Fibroblast of lung (primary cell): ENCODE measurements at regions not wholly inside any gene's neighbourhood (a gene's known extent, or its start where the extent isn't known, plus 50 kb on each side); places are given as distances from the start of the nearest gene placed in this dataset.

Source experiments
- DNase-seq, 2 donors: peaks; one replicate each; pipeline versions ENCODE4 v3.0.0 to v3.0.0-alpha.2; 2010; ENCODE audit warnings: low read depth in 2 of 2
- H2AFZ ChIP-seq: 2 replicates; pipeline ENCODE4 v1.5.1; 2012; ENCODE audit warnings: low read length, control low read depth, inconsistent platforms
- H3K27ac ChIP-seq: 2 replicates; pipeline ENCODE4 v1.5.1; 2011; ENCODE audit warnings: low read length, control low read depth; ENCODE audit not compliant: insufficient read depth
- H3K27me3 ChIP-seq: 2 replicates; pipeline ENCODE4 v1.5.1; 2011; ENCODE audit warnings: mild to moderate bottlenecking, low read length; ENCODE audit not compliant: control insufficient read depth, insufficient read depth
- H3K36me3 ChIP-seq: 2 replicates; pipeline ENCODE4 v1.5.1; 2011; ENCODE audit warnings: low read length; ENCODE audit not compliant: control insufficient read depth, insufficient read depth
- H3K4me1 ChIP-seq: 2 replicates; pipeline ENCODE4 v1.5.1; 2011; ENCODE audit warnings: low read length; ENCODE audit not compliant: control insufficient read depth, insufficient read depth; ENCODE audit errors: extremely low read depth
- H3K4me2 ChIP-seq: 2 replicates; pipeline ENCODE4 v1.5.1; 2011; ENCODE audit warnings: low read length, control low read depth; ENCODE audit not compliant: insufficient read depth; ENCODE audit errors: extremely low read depth
- H3K4me3 ChIP-seq, 4 experiments: fragments of 200-600 bp in 1 of 4; sonication (generic) in 1 of 4; replicated peaks in 1 of 4; 2 replicates each; pipeline ENCODE4 v1.5.1; 2011 to 2016; ENCODE audit warnings: low read length in 4 of 4, low read depth in 3 of 4, mild to moderate bottlenecking in 3 of 4, control low read depth in 2 of 4, inconsistent platforms in 1 of 4, mixed read lengths in 1 of 4; ENCODE audit not compliant: insufficient read depth in 1 of 4; ENCODE audit errors: control extremely low read depth in 1 of 4
- H3K79me2 ChIP-seq: 2 replicates; pipeline ENCODE4 v1.5.1; 2012; ENCODE audit warnings: mild to moderate bottlenecking, low read length, inconsistent platforms; ENCODE audit not compliant: control insufficient read depth, insufficient read depth
- H3K9ac ChIP-seq: 2 replicates; pipeline ENCODE4 v1.5.1; 2011; ENCODE audit warnings: mild to moderate bottlenecking, low read length, control low read depth; ENCODE audit not compliant: insufficient read depth
- H3K9me3 ChIP-seq: 2 replicates; pipeline ENCODE4 v1.5.1; 2012; ENCODE audit warnings: low read depth, low read length; ENCODE audit not compliant: control insufficient read depth, insufficient read depth
- H4K20me1 ChIP-seq: 2 replicates; pipeline ENCODE4 v1.5.1; 2011; ENCODE audit warnings: low read length; ENCODE audit not compliant: control insufficient read depth, insufficient read depth; ENCODE audit errors: extremely low read depth
- CTCF ChIP-seq, 2 donors: IDR thresholded peaks in 1 of 2; conservative IDR thresholded peaks in 1 of 2; 1 replicate in 1 of 2; 2 replicates in 1 of 2; pipeline ENCODE4 v1.5.1; 2011 to 2012; ENCODE audit warnings: low read length in 2 of 2, control low read depth in 1 of 2, inconsistent platforms in 1 of 2, low read depth in 1 of 2, mild to moderate bottlenecking in 1 of 2
- EZH2 ChIP-seq: IDR thresholded peaks from 2 replicates; pipeline ENCODE4 v1.5.1; 2012; ENCODE audit warnings: low read length, control low read depth, mild to moderate bottlenecking; ENCODE audit errors: missing control alignments

GRCh38 chr5:155729684-155730059, 597.3 kb upstream of the SGCD start:
- no peaks in the 10 kb centered on the region for H4K20me1 ChIP-seq
- peak in 1 of 2 donors; percentile 7 for DNase-seq
- H3K4me3 ChIP-seq = no peak overlapping the region
- no peaks in the 10 kb centered on the region for H3K27me3 ChIP-seq
- no peaks in the 10 kb centered on the region for H3K9me3 ChIP-seq
- no peak overlapping the region for H2AFZ ChIP-seq
- no peak overlapping the region for H3K4me2 ChIP-seq
- no peak overlapping the region for H3K9ac ChIP-seq
- no peaks in the 10 kb centered on the region for H3K4me1 ChIP-seq
- H3K36me3 ChIP-seq = no peaks in the 10 kb centered on the region
- TF ChIP-seq EZH2 (no peak), CTCF (conservative IDR thresholded peaks at IDR 0.05 in 1 of 2, IDR thresholded peaks at IDR 0.05 in 1 of 2; ENCODE audit: low read depth in 1 of 2, low read length in 2 of 2) (no peak)
- no peak overlapping the region for H3K27ac ChIP-seq
- H3K79me2 ChIP-seq = no peaks in the 10 kb centered on the region

DNA sequence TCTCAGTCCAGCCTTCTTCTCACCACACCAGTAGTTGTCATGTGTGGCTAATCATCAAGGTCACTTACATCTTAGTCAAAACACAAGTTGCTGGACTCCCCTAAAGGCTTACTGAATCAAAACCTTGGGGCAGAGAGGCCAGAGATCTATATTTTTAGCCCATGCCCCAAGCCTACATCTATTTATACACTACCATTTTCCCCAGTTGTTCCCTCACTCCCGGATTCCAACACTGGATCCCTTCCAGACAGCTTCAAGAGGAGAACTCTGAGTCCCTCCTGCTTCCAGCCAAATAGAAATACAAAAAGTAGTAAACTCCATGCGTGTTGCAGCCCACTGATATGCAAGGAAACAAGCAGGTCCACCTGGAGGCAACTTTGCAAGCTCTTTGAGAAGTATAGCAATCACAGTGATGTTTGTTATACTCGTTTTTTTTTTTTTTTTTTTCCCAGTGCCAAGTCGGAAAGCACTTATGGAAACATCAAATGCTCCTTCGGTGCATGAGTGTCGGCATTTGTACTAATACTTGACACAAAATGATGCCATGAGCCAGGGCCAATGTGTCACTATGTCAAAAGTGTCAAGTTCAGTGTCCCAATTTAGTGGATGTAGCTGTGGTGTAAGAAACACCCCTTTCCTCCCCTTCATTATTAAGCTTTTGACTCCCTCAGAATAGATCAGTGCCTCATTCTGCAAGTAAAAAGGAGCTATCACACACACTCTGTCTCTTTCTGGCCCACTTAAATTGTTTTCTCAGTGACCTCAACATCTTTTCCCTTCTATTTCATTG, 594.2 kb upstream of the SGCD start:
- Histone ChIP-seq H2AFZ (no peak overlapping the region), H3K4me2 (no peak overlapping the region), H3K36me3 (no peaks in the 10 kb centered on the region), H3K27ac (no peak overlapping the region), H3K9ac (no peak overlapping the region), H3K79me2 (no peaks in the 10 kb centered on the region), H3K27me3 (no peaks in the 10 kb centered on the region), H3K4me1 (no peaks in the 10 kb centered on the region), H4K20me1 (no peaks in the 10 kb centered on the region), H3K9me3 (no peaks in the 10 kb centered on the region), H3K4me3 (no peak overlapping the region)
- TF ChIP-seq CTCF (conservative IDR thresholded peaks at IDR 0.05 in 1 of 2, IDR thresholded peaks at IDR 0.05 in 1 of 2; ENCODE audit: low read depth in 1 of 2, low read length in 2 of 2) (no peak), EZH2 (no peak)
- no peak for DNase-seq

GRCh38 chr5:155733935-155734334, 593.0 kb upstream of the SGCD start:
- Histone ChIP-seq H2AFZ (no peak overlapping the region), H3K27me3 (no peaks in the 10 kb centered on the region), H4K20me1 (no peaks in the 10 kb centered on the region), H3K4me1 (no peaks in the 10 kb centered on the region), H3K79me2 (no peaks in the 10 kb centered on the region), H3K4me3 (no peak overlapping the region), H3K9ac (no peak overlapping the region), H3K9me3 (no peaks in the 10 kb centered on the region), H3K4me2 (no peak overlapping the region), H3K36me3 (no peaks in the 10 kb centered on the region), H3K27ac (no peak overlapping the region)
- no peak for DNase-seq
- TF ChIP-seq EZH2 (no peak), CTCF (conservative IDR thresholded peaks at IDR 0.05 in 1 of 2, IDR thresholded peaks at IDR 0.05 in 1 of 2; ENCODE audit: low read depth in 1 of 2, low read length in 2 of 2) (no peak)
